ENCODE measurements at regions not wholly inside any gene's neighbourhood (a gene's known extent, or its start where the extent isn't known, plus 50 kb on each side); places are given as distances from the start of the nearest gene placed in this dataset.

DNA sequence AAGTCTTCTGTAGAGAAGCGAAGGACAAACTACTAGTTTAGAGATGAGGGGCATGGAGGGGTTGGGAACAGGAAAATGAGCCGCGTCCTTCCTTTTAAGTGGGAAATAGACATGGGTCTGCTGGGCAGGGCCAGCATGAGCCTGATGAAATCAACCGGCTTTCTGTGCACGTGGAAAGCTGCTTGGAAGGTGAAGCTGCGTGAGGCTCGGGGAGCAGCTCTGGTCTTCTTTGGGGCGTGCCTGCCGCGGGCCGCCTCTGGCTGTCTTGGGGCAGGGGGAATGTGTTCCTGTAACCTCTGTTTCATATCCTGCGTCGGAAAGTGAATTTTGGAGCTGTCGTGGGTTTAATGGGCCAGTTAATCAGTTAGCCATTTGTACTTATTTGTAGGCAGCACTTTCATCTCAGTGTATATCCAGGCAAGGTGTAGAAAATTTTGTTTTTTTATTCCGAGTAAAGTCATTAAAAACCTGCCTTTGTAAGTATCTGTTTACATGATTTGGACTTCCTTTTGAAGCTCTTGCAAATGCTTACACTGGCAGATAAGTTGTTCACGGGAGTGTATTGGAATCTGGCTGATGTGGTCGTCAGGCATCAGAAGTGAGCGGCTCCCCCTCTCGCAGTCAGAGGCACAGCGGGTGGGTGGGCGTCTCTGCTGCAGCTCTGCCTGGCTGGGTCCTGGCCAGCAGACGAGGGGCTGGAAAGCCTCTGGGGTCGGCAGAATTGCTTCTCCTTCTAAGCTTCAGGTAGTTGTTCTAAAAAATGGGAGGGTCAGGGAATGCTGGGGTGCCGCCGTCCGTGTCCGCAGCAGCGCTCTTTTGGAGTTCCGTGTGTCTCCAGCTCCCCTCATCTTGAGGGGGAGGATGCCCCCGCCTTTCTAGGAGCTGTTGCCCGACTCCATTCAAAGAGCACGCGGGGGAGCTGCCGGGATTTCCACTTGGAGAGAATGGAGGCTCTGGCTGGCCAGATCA lies 70.5 kb upstream of the HGFAC start (continued):
- TF ChIP-seq, protein P1, sequence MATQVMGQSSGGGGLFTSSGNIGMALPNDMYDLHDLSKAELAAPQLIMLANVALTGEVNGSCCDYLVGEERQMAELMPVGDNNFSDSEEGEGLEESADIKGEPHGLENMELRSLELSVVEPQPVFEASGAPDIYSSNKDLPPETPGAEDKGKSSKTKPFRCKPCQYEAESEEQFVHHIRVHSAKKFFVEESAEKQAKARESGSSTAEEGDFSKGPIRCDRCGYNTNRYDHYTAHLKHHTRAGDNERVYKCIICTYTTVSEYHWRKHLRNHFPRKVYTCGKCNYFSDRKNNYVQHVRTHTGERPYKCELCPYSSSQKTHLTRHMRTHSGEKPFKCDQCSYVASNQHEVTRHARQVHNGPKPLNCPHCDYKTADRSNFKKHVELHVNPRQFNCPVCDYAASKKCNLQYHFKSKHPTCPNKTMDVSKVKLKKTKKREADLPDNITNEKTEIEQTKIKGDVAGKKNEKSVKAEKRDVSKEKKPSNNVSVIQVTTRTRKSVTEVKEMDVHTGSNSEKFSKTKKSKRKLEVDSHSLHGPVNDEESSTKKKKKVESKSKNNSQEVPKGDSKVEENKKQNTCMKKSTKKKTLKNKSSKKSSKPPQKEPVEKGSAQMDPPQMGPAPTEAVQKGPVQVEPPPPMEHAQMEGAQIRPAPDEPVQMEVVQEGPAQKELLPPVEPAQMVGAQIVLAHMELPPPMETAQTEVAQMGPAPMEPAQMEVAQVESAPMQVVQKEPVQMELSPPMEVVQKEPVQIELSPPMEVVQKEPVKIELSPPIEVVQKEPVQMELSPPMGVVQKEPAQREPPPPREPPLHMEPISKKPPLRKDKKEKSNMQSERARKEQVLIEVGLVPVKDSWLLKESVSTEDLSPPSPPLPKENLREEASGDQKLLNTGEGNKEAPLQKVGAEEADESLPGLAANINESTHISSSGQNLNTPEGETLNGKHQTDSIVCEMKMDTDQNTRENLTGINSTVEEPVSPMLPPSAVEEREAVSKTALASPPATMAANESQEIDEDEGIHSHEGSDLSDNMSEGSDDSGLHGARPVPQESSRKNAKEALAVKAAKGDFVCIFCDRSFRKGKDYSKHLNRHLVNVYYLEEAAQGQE (IDR thresholded peaks at IDR 0.05) = no peak

DNA sequence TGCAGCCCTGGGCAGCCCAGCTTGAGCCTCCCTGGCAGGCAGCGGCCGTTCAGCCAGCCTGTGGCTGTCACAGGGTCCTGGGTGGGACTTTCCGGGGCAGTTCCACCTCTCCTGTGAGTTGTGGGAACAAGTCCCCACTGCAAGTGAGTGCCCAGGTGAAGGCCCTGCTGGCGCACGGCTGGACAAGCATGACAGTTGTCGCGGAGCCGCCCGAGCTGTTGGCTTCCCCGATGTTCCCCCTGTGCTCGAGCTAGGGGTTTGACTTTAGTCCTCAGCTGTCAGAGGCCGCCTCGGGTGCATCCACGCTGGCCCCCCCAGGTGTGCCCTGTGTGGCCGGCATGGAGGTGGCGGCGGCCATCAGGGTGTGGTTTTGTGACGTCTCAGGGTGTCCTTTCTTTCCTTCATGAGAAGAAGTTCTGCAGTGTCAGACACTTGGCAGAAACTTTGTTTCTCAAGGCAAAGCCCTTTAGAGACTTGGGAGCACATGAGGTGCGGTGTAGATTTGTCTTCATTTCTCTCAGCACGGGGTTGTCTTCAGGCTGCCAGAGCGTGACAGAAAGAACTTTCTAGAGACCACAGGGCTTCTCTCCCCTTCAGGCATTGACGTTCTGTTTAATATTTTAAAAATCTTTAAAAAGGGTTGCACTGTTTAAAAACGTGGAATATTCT lies 69.4 kb upstream of the HGFAC start:
- 88% methylated on average over 23 of the region's 23 CpGs for WGBS
- Histone ChIP-seq H3K4me3 (ENCODE audit: low read depth in 1 of 3, low read length in 3 of 3) (no peak overlapping the region), H3K9ac (ENCODE audit: low read depth in 1 of 2, low read length in 2 of 2) (no peak overlapping the region), H3K4me1 (ENCODE audit: control insufficient read depth in 4 of 4, insufficient read depth in 4 of 4, low read length in 3 of 4) (peaks cover 6 to 27% (median 16%) of the 10 kb centered on the region in 4 donors), H3K27ac (ENCODE audit: low read depth in 1 of 2, low read length in 2 of 2) (no peak overlapping the region), H3K27me3 (ENCODE audit: control insufficient read depth in 4 of 4, insufficient read depth in 4 of 4, low read length in 3 of 4) (no peaks in the 10 kb centered on the region), H3K36me3 (ENCODE audit: control insufficient read depth in 4 of 4, insufficient read depth in 3 of 4, low read depth in 1 of 4, low read length in 3 of 4) (no peaks in the 10 kb centered on the region), H3K9me3 (ENCODE audit: control insufficient read depth in 4 of 4, low read length in 3 of 4) (no peaks in the 10 kb centered on the region)
- DNase-seq (ENCODE audit: low spot score) = no peak
- TF ChIP-seq GABPA (IDR thresholded peaks at IDR 0.05 in 1 of 2, conservative IDR thresholded peaks at IDR 0.05 in 1 of 2) = no peak
- no peak for TF ChIP-seq RAD21 (IDR thresholded peaks at IDR 0.05)
- no peak for TF ChIP-seq HNF4G (IDR thresholded peaks at IDR 0.05)
- no peak for TF ChIP-seq EGR1 (IDR thresholded peaks at IDR 0.05; ENCODE audit: low read depth in 2 of 2)
- TF ChIP-seq FOXA1 (IDR thresholded peaks at IDR 0.05) = no peak
- TF ChIP-seq RXRA (IDR thresholded peaks at IDR 0.05) = no peak
- no peak for TF ChIP-seq ATF3 (IDR thresholded peaks at IDR 0.05)
- no peak for TF ChIP-seq FOXA2 (IDR thresholded peaks at IDR 0.05)

GRCh38 chr4:3372933-3373465 lies 68.8 kb upstream of the HGFAC start:
- H3K27ac ChIP-seq (ENCODE audit: low read depth in 1 of 2, low read length in 2 of 2) = no peak overlapping the region

More at GRCh38 chr4:3372933-3373465, 68.8 kb upstream of the HGFAC start:
- Histone ChIP-seq H3K4me1 (ENCODE audit: control insufficient read depth in 4 of 4, insufficient read depth in 4 of 4, low read length in 3 of 4) (peaks cover 3 to 24% (median 13%) of the 10 kb centered on the region in 4 donors), H3K4me3 (ENCODE audit: low read depth in 1 of 3, low read length in 3 of 3) (no peak overlapping the region), H3K9ac (ENCODE audit: low read depth in 1 of 2, low read length in 2 of 2) (no peak overlapping the region), H3K36me3 (ENCODE audit: control insufficient read depth in 4 of 4, insufficient read depth in 3 of 4, low read depth in 1 of 4, low read length in 3 of 4) (no peaks in the 10 kb centered on the region), H3K27me3 (ENCODE audit: control insufficient read depth in 4 of 4, insufficient read depth in 4 of 4, low read length in 3 of 4) (no peaks in the 10 kb centered on the region), H3K9me3 (ENCODE audit: control insufficient read depth in 4 of 4, low read length in 3 of 4) (no peaks in the 10 kb centered on the region)
- no peak for DNase-seq (ENCODE audit: low spot score)
- TF ChIP-seq HNF4G (IDR thresholded peaks at IDR 0.05) (no peak), CTCF (IDR thresholded peaks at IDR 0.05; ENCODE audit: low read depth, low read length, missing input control) (no peak), HNF4A (conservative IDR thresholded peaks at IDR 0.05) (no peak), RAD21 (IDR thresholded peaks at IDR 0.05) (no peak)
- TF ChIP-seq, protein P2, sequence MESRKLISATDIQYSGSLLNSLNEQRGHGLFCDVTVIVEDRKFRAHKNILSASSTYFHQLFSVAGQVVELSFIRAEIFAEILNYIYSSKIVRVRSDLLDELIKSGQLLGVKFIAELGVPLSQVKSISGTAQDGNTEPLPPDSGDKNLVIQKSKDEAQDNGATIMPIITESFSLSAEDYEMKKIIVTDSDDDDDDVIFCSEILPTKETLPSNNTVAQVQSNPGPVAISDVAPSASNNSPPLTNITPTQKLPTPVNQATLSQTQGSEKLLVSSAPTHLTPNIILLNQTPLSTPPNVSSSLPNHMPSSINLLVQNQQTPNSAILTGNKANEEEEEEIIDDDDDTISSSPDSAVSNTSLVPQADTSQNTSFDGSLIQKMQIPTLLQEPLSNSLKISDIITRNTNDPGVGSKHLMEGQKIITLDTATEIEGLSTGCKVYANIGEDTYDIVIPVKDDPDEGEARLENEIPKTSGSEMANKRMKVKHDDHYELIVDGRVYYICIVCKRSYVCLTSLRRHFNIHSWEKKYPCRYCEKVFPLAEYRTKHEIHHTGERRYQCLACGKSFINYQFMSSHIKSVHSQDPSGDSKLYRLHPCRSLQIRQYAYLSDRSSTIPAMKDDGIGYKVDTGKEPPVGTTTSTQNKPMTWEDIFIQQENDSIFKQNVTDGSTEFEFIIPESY (IDR thresholded peaks at IDR 0.05) = no peak
- TF ChIP-seq, protein P1 (IDR thresholded peaks at IDR 0.05) = no peak
- 75% methylated on average over 28 of the region's 28 CpGs for WGBS

Measured in liver (tissue), 8 donors.